ENCODE measurements at regions not wholly inside any gene's neighbourhood (a gene's known extent, or its start where the extent isn't known, plus 50 kb on each side); places are given as distances from the start of the nearest gene placed in this dataset.

DNA sequence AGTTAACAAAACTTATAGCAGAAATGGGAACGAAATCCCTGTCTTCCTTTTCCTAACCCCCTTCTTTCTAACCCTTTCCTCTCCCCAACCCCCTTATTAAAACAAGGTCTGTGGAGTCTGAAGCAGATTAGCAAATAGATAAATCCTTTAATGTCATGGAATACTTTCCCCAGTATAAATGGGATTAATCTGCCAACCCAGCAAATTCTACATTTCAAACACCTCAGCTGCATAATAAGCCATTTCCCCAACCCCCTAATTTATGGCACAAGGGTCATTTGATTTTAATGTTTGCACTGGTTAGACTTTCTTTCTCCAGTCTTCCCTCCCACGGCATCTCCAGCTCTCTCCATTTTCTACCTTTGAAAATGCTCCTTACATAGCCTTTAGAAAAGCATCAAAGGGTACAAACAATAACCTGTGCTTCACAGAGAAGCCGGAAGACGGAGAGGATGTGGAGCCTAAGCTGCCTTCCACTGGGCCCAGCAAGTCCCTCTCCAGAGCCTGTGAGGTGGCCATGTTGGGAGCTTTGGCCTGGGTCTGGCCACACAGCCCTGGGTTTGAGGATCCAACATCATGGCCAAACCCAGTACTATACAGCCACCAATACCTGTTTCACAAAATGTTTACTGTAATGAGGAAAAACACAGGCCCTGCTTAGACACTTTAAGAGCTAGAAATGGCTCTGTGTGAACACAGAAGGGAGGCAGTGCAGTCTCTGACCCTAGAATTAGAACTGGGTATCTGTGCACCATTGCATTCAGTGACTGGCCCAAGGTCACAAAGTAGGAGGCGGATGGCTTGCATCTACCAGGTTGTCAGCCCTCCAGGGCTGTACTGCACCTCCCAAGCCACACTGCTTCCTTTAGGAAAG, 56.9 kb upstream of the SPRY1 start:
- H3K4me3 ChIP-seq (ENCODE audit: low read depth, low read length): no peak overlapping the region
- TF ChIP-seq, protein P1, sequence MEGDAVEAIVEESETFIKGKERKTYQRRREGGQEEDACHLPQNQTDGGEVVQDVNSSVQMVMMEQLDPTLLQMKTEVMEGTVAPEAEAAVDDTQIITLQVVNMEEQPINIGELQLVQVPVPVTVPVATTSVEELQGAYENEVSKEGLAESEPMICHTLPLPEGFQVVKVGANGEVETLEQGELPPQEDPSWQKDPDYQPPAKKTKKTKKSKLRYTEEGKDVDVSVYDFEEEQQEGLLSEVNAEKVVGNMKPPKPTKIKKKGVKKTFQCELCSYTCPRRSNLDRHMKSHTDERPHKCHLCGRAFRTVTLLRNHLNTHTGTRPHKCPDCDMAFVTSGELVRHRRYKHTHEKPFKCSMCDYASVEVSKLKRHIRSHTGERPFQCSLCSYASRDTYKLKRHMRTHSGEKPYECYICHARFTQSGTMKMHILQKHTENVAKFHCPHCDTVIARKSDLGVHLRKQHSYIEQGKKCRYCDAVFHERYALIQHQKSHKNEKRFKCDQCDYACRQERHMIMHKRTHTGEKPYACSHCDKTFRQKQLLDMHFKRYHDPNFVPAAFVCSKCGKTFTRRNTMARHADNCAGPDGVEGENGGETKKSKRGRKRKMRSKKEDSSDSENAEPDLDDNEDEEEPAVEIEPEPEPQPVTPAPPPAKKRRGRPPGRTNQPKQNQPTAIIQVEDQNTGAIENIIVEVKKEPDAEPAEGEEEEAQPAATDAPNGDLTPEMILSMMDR (IDR thresholded peaks at IDR 0.05; ENCODE audit: borderline replicate concordance, insufficient read depth, low read depth, low read length): no peak

GRCh38 chr4:123340381-123340701, 56.3 kb upstream of the SPRY1 start:
- TF ChIP-seq, protein P1 (IDR thresholded peaks at IDR 0.05; ENCODE audit: borderline replicate concordance, insufficient read depth, low read depth, low read length): no peak
- no peak overlapping the region for H3K4me3 ChIP-seq (ENCODE audit: low read depth, low read length)

DNA sequence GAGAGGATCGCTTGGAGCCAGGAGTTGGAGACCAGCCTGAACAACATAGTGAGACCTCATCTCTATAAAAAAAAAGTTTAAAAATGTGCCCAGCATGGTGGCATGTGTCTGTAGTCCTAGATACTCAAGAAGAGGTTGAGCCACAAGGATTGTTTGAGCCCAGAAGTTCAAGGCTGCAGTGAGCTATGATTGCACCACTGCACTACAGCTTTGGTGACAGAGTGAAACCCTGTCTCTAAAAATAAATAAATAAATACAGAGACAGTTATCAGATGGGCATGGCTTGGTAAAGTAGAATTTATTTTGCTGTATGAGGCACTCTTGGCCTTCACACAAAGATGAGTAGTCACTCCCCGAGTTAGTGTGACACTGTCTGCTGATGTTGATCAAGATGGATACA, 54.1 kb upstream of the SPRY1 start:
- TF ChIP-seq, protein P1 (IDR thresholded peaks at IDR 0.05; ENCODE audit: borderline replicate concordance, insufficient read depth, low read depth, low read length): no peak
- H3K4me3 ChIP-seq (ENCODE audit: low read depth, low read length): no peak overlapping the region

DNA sequence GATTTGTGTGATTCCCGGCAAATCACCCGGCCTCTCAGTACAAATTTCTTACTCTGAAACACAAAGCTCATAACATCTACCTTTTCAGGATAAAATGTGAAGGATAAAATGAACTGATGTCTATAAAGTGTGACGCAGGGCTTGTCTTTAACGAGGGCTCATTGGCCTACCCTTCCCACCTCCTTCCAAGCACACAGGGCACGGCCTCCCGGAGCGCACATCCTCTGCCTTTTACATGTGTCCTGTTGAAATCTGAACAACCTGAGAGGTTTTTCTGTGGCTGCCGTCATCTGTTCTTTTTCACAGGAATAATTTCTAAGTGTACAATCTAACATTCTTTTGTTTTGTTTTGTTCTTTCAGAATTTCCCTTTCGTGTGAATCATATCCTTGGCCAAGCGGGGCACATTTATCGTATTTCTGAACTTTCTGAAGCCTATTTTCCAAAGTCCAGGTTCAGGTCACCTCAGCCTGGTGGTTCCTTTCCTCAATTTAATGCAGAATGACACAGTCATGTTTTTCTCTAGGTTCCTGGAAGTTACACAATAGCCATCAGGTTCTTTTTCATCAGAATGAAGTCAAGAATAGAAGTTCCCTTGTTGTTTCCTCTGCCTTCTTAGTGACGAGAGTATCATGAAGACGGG, 53.1 kb upstream of the SPRY1 start:
- H3K4me3 ChIP-seq (ENCODE audit: low read depth, low read length): no peak overlapping the region

GRCh38 chr4:123345137-123345934, 51.3 kb upstream of the SPRY1 start:
- TF ChIP-seq, protein P1 (IDR thresholded peaks at IDR 0.05; ENCODE audit: borderline replicate concordance, insufficient read depth, low read depth, low read length): no peak
- H3K4me3 ChIP-seq (ENCODE audit: low read depth, low read length): no peak overlapping the region

More for the DNA sequence above, 53.1 kb upstream of the SPRY1 start:
- TF ChIP-seq, protein P1 (IDR thresholded peaks at IDR 0.05; ENCODE audit: borderline replicate concordance, insufficient read depth, low read depth, low read length): no peak

- TF ChIP-seq, protein P1 (IDR thresholded peaks at IDR 0.05; ENCODE audit: borderline replicate concordance, insufficient read depth, low read depth, low read length): no peak
- H3K4me3 ChIP-seq (ENCODE audit: low read depth, low read length): no peak overlapping the region
These were observed 50.7 kb upstream of the SPRY1 start for GRCh38 chr4:123345935-123346300.
